ENCODE measurements at regions not wholly inside any gene's neighbourhood (a gene's known extent, or its start where the extent isn't known, plus 50 kb on each side); places are given as distances from the start of the nearest gene placed in this dataset.

GRCh38 chr1:25020851-25021590 lies 90.9 kb upstream of the RUNX3 start:
- TF ChIP-seq, protein P1, sequence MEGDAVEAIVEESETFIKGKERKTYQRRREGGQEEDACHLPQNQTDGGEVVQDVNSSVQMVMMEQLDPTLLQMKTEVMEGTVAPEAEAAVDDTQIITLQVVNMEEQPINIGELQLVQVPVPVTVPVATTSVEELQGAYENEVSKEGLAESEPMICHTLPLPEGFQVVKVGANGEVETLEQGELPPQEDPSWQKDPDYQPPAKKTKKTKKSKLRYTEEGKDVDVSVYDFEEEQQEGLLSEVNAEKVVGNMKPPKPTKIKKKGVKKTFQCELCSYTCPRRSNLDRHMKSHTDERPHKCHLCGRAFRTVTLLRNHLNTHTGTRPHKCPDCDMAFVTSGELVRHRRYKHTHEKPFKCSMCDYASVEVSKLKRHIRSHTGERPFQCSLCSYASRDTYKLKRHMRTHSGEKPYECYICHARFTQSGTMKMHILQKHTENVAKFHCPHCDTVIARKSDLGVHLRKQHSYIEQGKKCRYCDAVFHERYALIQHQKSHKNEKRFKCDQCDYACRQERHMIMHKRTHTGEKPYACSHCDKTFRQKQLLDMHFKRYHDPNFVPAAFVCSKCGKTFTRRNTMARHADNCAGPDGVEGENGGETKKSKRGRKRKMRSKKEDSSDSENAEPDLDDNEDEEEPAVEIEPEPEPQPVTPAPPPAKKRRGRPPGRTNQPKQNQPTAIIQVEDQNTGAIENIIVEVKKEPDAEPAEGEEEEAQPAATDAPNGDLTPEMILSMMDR (IDR thresholded peaks at IDR 0.05): no peak
- no peak for TF ChIP-seq POLR2A (IDR thresholded peaks at IDR 0.05)
